ENCODE measurements at regions not wholly inside any gene's neighbourhood (a gene's known extent, or its start where the extent isn't known, plus 50 kb on each side); places are given as distances from the start of the nearest gene placed in this dataset.
"Not testable (repeated sequence)": the region's sequence is repeated elsewhere in the genome, so short reads cannot be mapped to it uniquely, and the experiment has no call there.

- H3K4me3 ChIP-seq (ENCODE audit: control insufficient read depth, low read depth, low read length) = no peak overlapping the region
- TF ChIP-seq CTCF (IDR thresholded peaks at IDR 0.05; ENCODE audit: control insufficient read depth, insufficient read depth, low read depth, low read length, missing control alignments) = no peak
- no peak for DNase-seq (ENCODE audit: low read depth)
These were observed 349.1 kb upstream of the FLRT2 start for GRCh38 chr14:85180876-85181275.

GRCh38 chr14:85182282-85182681 lies 347.7 kb upstream of the FLRT2 start:
- no peak for TF ChIP-seq CTCF (IDR thresholded peaks at IDR 0.05; ENCODE audit: control insufficient read depth, insufficient read depth, low read depth, low read length, missing control alignments)
- no peak overlapping the region for H3K4me3 ChIP-seq (ENCODE audit: control insufficient read depth, low read depth, low read length)
- DNase-seq (ENCODE audit: low read depth) = no peak

- H3K4me3 ChIP-seq (ENCODE audit: control insufficient read depth, low read depth, low read length) = no peak overlapping the region
- DNase-seq (ENCODE audit: low read depth) = no peak
- TF ChIP-seq CTCF (IDR thresholded peaks at IDR 0.05; ENCODE audit: control insufficient read depth, insufficient read depth, low read depth, low read length, missing control alignments) = no peak
These were observed 343.9 kb upstream of the FLRT2 start for GRCh38 chr14:85186082-85186481.

GRCh38 chr14:85187521-85187920 lies 342.4 kb upstream of the FLRT2 start:
- no peak for DNase-seq (ENCODE audit: low read depth)
- H3K4me3 ChIP-seq (ENCODE audit: control insufficient read depth, low read depth, low read length) = no peak overlapping the region
- no peak for TF ChIP-seq CTCF (IDR thresholded peaks at IDR 0.05; ENCODE audit: control insufficient read depth, insufficient read depth, low read depth, low read length, missing control alignments)

GRCh38 chr14:85188836-85189235 lies 341.1 kb upstream of the FLRT2 start:
- TF ChIP-seq CTCF (IDR thresholded peaks at IDR 0.05; ENCODE audit: control insufficient read depth, insufficient read depth, low read depth, low read length, missing control alignments) = no peak
- no peak overlapping the region for H3K4me3 ChIP-seq (ENCODE audit: control insufficient read depth, low read depth, low read length)
- no peak for DNase-seq (ENCODE audit: low read depth)

GRCh38 chr14:85189253-85189652 lies 340.7 kb upstream of the FLRT2 start:
- not testable (repeated sequence) for H3K4me3 ChIP-seq (ENCODE audit: control insufficient read depth, low read depth, low read length); DNase-seq (ENCODE audit: low read depth)

- TF ChIP-seq CTCF (IDR thresholded peaks at IDR 0.05; ENCODE audit: control insufficient read depth, insufficient read depth, low read depth, low read length, missing control alignments) = no peak
- DNase-seq (ENCODE audit: low read depth) = no peak
- H3K4me3 ChIP-seq (ENCODE audit: control insufficient read depth, low read depth, low read length) = no peak overlapping the region
These were observed 339.7 kb upstream of the FLRT2 start for GRCh38 chr14:85190251-85190650.
